HUES64 (cell line): ENCODE measurements at regions not wholly inside any gene's neighbourhood (a gene's known extent, or its start where the extent isn't known, plus 50 kb on each side); places are given as distances from the start of the nearest gene placed in this dataset.

Source experiments
- H3K27ac ChIP-seq: 2 replicates; pipeline ENCODE4 v1.7.0; 2013; ENCODE audit warnings: low read depth, low read length, inconsistent platforms
- H3K27me3 ChIP-seq: 2 replicates; pipeline ENCODE4 v1.6.1; 2013; ENCODE audit warnings: mild to moderate bottlenecking, low read length; ENCODE audit not compliant: insufficient read depth
- H3K36me3 ChIP-seq: 2 replicates; pipeline ENCODE4 v1.6.1; 2013; ENCODE audit warnings: mild to moderate bottlenecking, low read length; ENCODE audit not compliant: insufficient read depth
- H3K4me1 ChIP-seq: 2 replicates; pipeline ENCODE4 v1.6.1; 2013; ENCODE audit warnings: mild to moderate bottlenecking, low read length, moderate library complexity; ENCODE audit not compliant: insufficient read depth
- H3K4me3 ChIP-seq: 2 replicates; pipeline ENCODE4 v1.5.1; 2013; ENCODE audit warnings: mild to moderate bottlenecking, low read length, moderate library complexity
- H3K9ac ChIP-seq: 2 replicates; pipeline ENCODE4 v1.6.1; 2013; ENCODE audit warnings: mild to moderate bottlenecking, low read depth, low read length
- H3K9me3 ChIP-seq: 2 replicates; pipeline ENCODE4 v1.6.1; 2013; ENCODE audit warnings: low read depth, low read length; ENCODE audit not compliant: insufficient read depth
- WGBS: fragments of 150-250, 120-280 bp; methylation state at CpG from one replicate; pipeline ENCODE4 v1.1.7; 2013; ENCODE audit warnings: missing lambda C conversion rate; 5-methylcytosine and 5-hydroxymethylcytosine counted together

DNA sequence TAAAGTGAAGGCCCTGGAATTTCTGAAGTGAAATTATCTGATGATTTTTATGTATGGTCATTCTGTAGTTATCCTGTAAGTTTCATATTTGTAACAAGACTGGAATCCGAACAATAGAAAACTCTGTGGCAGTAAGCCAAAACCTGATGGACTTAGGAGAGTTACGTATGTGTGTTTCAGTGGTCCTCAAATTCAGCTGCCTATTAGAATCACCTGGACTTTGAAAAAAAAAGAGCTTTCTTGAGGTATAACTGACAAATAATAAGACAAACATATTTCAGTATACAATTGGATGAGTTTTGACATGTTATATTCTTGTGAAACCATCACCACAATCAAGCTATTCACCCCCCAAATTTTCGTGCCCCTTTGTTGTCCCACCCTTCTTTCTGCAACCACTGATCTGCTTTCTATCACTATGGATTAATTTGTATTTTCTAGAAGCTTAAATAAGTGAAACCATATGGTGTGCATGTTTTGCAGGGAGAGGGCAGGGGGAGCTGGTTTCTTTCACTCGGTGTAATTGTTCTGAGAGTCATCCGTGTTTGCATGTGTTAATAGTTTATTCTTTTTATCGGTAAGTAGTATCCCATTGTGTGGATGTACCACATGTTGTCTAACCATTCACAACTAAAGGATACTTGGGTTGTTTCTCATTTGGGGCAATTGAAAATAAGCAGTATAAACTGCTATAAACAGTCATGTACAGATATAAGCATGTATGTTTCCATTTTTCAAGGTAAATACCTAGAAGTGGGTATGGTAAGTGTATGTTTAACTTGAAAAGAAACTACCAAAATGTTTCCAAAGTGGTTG, 50.2 kb upstream of the EML4 start:
- Histone ChIP-seq H3K27ac (peak overlapping the region; percentile 50), H3K4me3 (no peak overlapping the region), H3K4me1 (peaks cover 16% of the 10 kb centered on the region)

More for the DNA sequence above, 50.2 kb upstream of the EML4 start:
- Histone ChIP-seq H3K9me3 (peaks cover 4% of the 10 kb centered on the region; the same call in 1 of the 2 replicates), H3K27me3 (no peaks in the 10 kb centered on the region), H3K36me3 (no peaks in the 10 kb centered on the region), H3K9ac (no peak overlapping the region)
- 87% methylated on average over 5 of the region's 6 CpGs for WGBS
